ENCODE measurements at regions not wholly inside any gene's neighbourhood (a gene's known extent, or its start where the extent isn't known, plus 50 kb on each side); places are given as distances from the start of the nearest gene placed in this dataset.

DNA sequence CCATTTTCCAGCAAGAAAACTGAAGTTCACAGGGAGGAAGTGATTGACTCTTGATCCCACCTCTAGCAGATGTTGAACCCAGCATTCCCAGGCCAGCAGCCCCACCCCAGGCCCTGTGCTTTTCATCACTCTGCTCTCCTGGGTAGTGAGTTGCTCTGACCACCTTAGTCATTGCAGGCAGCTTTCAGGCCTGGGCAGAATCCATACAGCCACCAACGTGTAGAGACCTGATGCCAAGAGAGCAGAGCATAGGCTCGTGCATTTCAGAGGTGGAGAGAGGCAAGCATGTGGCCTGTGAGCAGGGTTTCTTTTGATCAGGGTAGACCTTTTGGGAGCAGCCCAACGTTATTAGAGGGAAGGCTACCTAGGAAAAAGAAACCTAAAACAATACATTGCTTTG lies 334.6 kb downstream of the PTEN start:
- TF ChIP-seq POLR2AphosphoS5 (IDR thresholded peaks at IDR 0.05; ENCODE audit: low read length) (no peak), RAD51 (IDR thresholded peaks at IDR 0.05) (no peak), ZNF274 (IDR thresholded peaks at IDR 0.05; ENCODE audit: insufficient read depth, insufficient read length) (no peak), RAD21 (IDR thresholded peaks at IDR 0.05; ENCODE audit: insufficient read depth, low read depth, low read length) (no peak), EZH2 (IDR thresholded peaks at IDR 0.05; ENCODE audit: borderline replicate concordance, control insufficient read depth, low read depth, low read length) (no peak)
- TF ChIP-seq, protein P1, sequence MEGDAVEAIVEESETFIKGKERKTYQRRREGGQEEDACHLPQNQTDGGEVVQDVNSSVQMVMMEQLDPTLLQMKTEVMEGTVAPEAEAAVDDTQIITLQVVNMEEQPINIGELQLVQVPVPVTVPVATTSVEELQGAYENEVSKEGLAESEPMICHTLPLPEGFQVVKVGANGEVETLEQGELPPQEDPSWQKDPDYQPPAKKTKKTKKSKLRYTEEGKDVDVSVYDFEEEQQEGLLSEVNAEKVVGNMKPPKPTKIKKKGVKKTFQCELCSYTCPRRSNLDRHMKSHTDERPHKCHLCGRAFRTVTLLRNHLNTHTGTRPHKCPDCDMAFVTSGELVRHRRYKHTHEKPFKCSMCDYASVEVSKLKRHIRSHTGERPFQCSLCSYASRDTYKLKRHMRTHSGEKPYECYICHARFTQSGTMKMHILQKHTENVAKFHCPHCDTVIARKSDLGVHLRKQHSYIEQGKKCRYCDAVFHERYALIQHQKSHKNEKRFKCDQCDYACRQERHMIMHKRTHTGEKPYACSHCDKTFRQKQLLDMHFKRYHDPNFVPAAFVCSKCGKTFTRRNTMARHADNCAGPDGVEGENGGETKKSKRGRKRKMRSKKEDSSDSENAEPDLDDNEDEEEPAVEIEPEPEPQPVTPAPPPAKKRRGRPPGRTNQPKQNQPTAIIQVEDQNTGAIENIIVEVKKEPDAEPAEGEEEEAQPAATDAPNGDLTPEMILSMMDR (IDR thresholded peaks at IDR 0.05 in 2 of 3, conservative IDR thresholded peaks at IDR 0.05 in 1 of 3; ENCODE audit: control insufficient read depth in 2 of 3, extremely low read depth in 1 of 3, insufficient read depth in 1 of 3, low read depth in 3 of 3, low read length in 3 of 3) = no peak
- TF ChIP-seq, protein P2, sequence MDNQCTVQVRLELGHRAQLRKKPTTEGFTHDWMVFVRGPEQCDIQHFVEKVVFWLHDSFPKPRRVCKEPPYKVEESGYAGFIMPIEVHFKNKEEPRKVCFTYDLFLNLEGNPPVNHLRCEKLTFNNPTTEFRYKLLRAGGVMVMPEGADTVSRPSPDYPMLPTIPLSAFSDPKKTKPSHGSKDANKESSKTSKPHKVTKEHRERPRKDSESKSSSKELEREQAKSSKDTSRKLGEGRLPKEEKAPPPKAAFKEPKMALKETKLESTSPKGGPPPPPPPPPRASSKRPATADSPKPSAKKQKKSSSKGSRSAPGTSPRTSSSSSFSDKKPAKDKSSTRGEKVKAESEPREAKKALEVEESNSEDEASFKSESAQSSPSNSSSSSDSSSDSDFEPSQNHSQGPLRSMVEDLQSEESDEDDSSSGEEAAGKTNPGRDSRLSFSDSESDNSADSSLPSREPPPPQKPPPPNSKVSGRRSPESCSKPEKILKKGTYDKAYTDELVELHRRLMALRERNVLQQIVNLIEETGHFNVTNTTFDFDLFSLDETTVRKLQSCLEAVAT (IDR thresholded peaks at IDR 0.05) = no peak

All from GM12878 (cell line).